Testis (tissue), 2 donors: ENCODE measurements at regions not wholly inside any gene's neighbourhood (a gene's known extent, or its start where the extent isn't known, plus 50 kb on each side); places are given as distances from the start of the nearest gene placed in this dataset.
"Not testable (repeated sequence)": the region's sequence is repeated elsewhere in the genome, so short reads cannot be mapped to it uniquely, and the experiment has no call there.

ENCODE experiments used
- POLR2A ChIP-seq: fragments of 450-650 bp; IDR thresholded peaks from one replicate; pipeline ENCODE4 v1.6.1; 2017; ENCODE audit warnings: antibody characterized with exemption, mild to moderate bottlenecking, moderate library complexity
- TF ChIP-seq, protein P1 (sequence below), 3 experiments: fragments of 450-650 bp in 2 of 3; fragments of 200-600 bp in 1 of 3; sonication (generic) in 1 of 3; IDR thresholded peaks; one replicate each; pipeline ENCODE4 v1.5.1; 2016 to 2019; ENCODE audit warnings: antibody characterized with exemption in 3 of 3, mild to moderate bottlenecking in 2 of 3, moderate library complexity in 1 of 3

DNA sequence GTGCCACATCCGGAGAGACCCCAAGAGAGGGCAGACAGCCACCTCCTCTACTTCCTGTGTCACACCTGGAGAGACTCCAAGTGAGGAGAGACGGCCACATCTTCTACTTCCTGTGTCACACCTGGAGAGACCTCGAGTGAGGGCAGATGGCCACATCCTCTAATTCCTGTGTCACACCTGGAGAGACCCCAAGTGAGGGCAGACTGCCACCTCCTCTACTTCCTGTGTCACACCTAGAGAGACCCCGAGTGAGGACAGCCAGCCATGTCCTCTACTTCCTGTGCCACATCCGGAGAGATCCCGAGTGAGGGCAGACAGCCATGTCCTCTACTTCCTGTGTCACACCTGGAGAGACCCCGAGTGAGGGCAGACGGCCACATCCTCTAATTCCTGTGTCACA lies 150.7 kb upstream of the CDH4 start:
- TF ChIP-seq, protein P1, sequence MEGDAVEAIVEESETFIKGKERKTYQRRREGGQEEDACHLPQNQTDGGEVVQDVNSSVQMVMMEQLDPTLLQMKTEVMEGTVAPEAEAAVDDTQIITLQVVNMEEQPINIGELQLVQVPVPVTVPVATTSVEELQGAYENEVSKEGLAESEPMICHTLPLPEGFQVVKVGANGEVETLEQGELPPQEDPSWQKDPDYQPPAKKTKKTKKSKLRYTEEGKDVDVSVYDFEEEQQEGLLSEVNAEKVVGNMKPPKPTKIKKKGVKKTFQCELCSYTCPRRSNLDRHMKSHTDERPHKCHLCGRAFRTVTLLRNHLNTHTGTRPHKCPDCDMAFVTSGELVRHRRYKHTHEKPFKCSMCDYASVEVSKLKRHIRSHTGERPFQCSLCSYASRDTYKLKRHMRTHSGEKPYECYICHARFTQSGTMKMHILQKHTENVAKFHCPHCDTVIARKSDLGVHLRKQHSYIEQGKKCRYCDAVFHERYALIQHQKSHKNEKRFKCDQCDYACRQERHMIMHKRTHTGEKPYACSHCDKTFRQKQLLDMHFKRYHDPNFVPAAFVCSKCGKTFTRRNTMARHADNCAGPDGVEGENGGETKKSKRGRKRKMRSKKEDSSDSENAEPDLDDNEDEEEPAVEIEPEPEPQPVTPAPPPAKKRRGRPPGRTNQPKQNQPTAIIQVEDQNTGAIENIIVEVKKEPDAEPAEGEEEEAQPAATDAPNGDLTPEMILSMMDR (IDR thresholded peaks at IDR 0.05), result not testable (repeated sequence)
- TF ChIP-seq POLR2A, result not testable (repeated sequence)
